GM23338 (cell line): ENCODE measurements at regions not wholly inside any gene's neighbourhood (a gene's known extent, or its start where the extent isn't known, plus 50 kb on each side); places are given as distances from the start of the nearest gene placed in this dataset.

Source experiments
- ATAC-seq: fragments of 200-7000 bp; cut with Tn5 transposase; 3 replicates; pipeline ENCODE4 v1.9.1; 2020
- DNase-seq: peaks from one replicate; pipeline ENCODE4 v3.0.0-alpha.2; 2015; ENCODE audit warnings: low spot score
- H2AFZ ChIP-seq: fragments of 200-600 bp; sonication (generic); 2 replicates; pipeline ENCODE4 v1.8.0; 2016; ENCODE audit warnings: antibody characterized with exemption, mild to moderate bottlenecking, moderate library complexity
- H3F3A ChIP-seq: fragments of 200-600 bp; sonication (generic); replicated peaks from 2 replicates; pipeline ENCODE4 v1.8.0; 2017; ENCODE audit warnings: antibody characterized with exemption, mixed run types, low read depth
- H3K27ac ChIP-seq: fragments of 200-600 bp; sonication (generic); 2 replicates; pipeline ENCODE4 v1.6.1; 2016; ENCODE audit warnings: low read depth
- H3K27me3 ChIP-seq: fragments of 200-600 bp; sonication (generic); 2 replicates; pipeline ENCODE4 v1.8.0; 2016; ENCODE audit warnings: mild to moderate bottlenecking, mixed run types, moderate library complexity; ENCODE audit not compliant: insufficient read depth
- H3K36me3 ChIP-seq: fragments of 200-600 bp; sonication (generic); 2 replicates; pipeline ENCODE4 v1.8.0; 2016; ENCODE audit warnings: mild to moderate bottlenecking; ENCODE audit not compliant: insufficient read depth
- H3K4me1 ChIP-seq: fragments of 200-600 bp; sonication (generic); 2 replicates; pipeline ENCODE4 v1.8.0; 2016; ENCODE audit warnings: mild to moderate bottlenecking, moderate library complexity; ENCODE audit not compliant: insufficient read depth
- H3K4me2 ChIP-seq: fragments of 200-600 bp; sonication (generic); 2 replicates; pipeline ENCODE4 v1.7.1; 2017; ENCODE audit warnings: mixed run types
- H3K4me3 ChIP-seq: fragments of 200-600 bp; sonication (generic); 2 replicates; pipeline ENCODE4 v1.6.1; 2016; ENCODE audit warnings: mixed run types
- H3K79me2 ChIP-seq: fragments of 200-600 bp; sonication (generic); replicated peaks from 2 replicates; pipeline ENCODE4 v1.8.0; 2017; ENCODE audit warnings: mild to moderate bottlenecking; ENCODE audit not compliant: insufficient read depth
- H3K9me2 ChIP-seq: fragments of 200-600 bp; sonication (generic); 2 replicates; pipeline ENCODE4 v1.8.0; 2017; ENCODE audit not compliant: insufficient read depth
- H4K20me1 ChIP-seq: fragments of 200-600 bp; sonication (generic); replicated peaks from 2 replicates; pipeline ENCODE4 v1.8.0; 2017; ENCODE audit warnings: mild to moderate bottlenecking; ENCODE audit not compliant: insufficient read depth
- H3K27ac Mint-ChIP-seq: 2 replicates; pipeline ENCODE4 v1.8.0; 2020; ENCODE audit warnings: inconsistent platforms, mild to moderate bottlenecking, moderate library complexity, mixed read lengths
- H3K27me3 Mint-ChIP-seq: 3 replicates; pipeline ENCODE4 v1.8.0; 2022; ENCODE audit warnings: low read depth, mild to moderate bottlenecking, moderate library complexity, mixed read lengths, inconsistent platforms; ENCODE audit not compliant: insufficient read depth, poor library complexity
- H3K36me3 Mint-ChIP-seq: 3 replicates; pipeline ENCODE4 v1.8.0; 2021; ENCODE audit warnings: low read depth, mild to moderate bottlenecking, inconsistent platforms, moderate library complexity, mixed read lengths
- H3K4me1 Mint-ChIP-seq: 3 replicates; pipeline ENCODE4 v1.8.0; 2020; ENCODE audit warnings: mild to moderate bottlenecking, inconsistent platforms, mixed read lengths
- H3K4me3 Mint-ChIP-seq: 3 replicates; pipeline ENCODE4 v1.8.0; 2021; ENCODE audit warnings: moderate library complexity, mild to moderate bottlenecking, inconsistent platforms, mixed read lengths
- H3K9me3 Mint-ChIP-seq: 3 replicates; pipeline ENCODE4 v1.8.0; 2020; ENCODE audit warnings: moderate library complexity, mild to moderate bottlenecking, inconsistent platforms, mixed read lengths
- CREB1 ChIP-seq: fragments of 250-450 bp; sonication (Bioruptor Pico); IDR thresholded peaks from 2 replicates; pipeline ENCODE4 v1.5.0; 2020; ENCODE audit warnings: low read depth, mild to moderate bottlenecking, moderate library complexity
- CTCF ChIP-seq, 2 experiments: fragments of 200-600 bp in 1 of 2; sonication (generic) in 1 of 2; conservative IDR thresholded peaks; 2 replicates each; pipeline versions ENCODE4 v1.5.1 to v1.6.1; 2016 to 2017; ENCODE audit warnings: antibody characterized with exemption in 2 of 2, low read depth in 2 of 2, mild to moderate bottlenecking in 2 of 2, moderate library complexity in 1 of 2
- ETS1 ChIP-seq: IDR thresholded peaks from 2 replicates; pipeline ENCODE4 v1.6.1; 2016; ENCODE audit warnings: antibody characterized with exemption
- EZH2 ChIP-seq: fragments of 200-600 bp; sonication (generic); IDR thresholded peaks from one replicate; pipeline ENCODE4 v1.8.0; 2017; ENCODE audit warnings: antibody characterized with exemption, mild to moderate bottlenecking, low read depth; ENCODE audit not compliant: unreplicated experiment
- EZH2phosphoT487 ChIP-seq: fragments of 200-600 bp; sonication (generic); IDR thresholded peaks from one replicate; pipeline ENCODE4 v1.8.1; 2018; ENCODE audit warnings: antibody characterized with exemption; ENCODE audit not compliant: unreplicated experiment
- JUNB ChIP-seq: IDR thresholded peaks from one replicate; pipeline ENCODE4 v1.6.1; 2016; ENCODE audit warnings: antibody characterized with exemption; ENCODE audit not compliant: unreplicated experiment
- NANOG ChIP-seq: IDR thresholded peaks from 2 replicates; pipeline ENCODE4 v1.6.1; 2016; ENCODE audit warnings: antibody characterized with exemption, borderline replicate concordance
- POLR2AphosphoS5 ChIP-seq: IDR thresholded peaks from 2 replicates; pipeline ENCODE4 v1.6.1; 2016; ENCODE audit warnings: antibody characterized with exemption, low read depth
- STAT1 ChIP-seq: IDR thresholded peaks from one replicate; pipeline ENCODE4 v1.6.1; 2016; ENCODE audit warnings: antibody characterized with exemption; ENCODE audit not compliant: unreplicated experiment
- ZNF114 ChIP-seq: fragments of 250-450 bp; sonication (Bioruptor Pico); IDR thresholded peaks from 2 replicates; pipeline ENCODE4 v1.5.0; 2020; ENCODE audit warnings: mild to moderate bottlenecking, moderate library complexity
- ZNF331 ChIP-seq: fragments of 250-450 bp; sonication (Bioruptor Pico); IDR thresholded peaks from 2 replicates; pipeline ENCODE4 v1.5.0; 2020; ENCODE audit warnings: low read depth, mild to moderate bottlenecking, moderate library complexity
- TF ChIP-seq, protein P1 (sequence below): IDR thresholded peaks from one replicate; pipeline ENCODE4 v1.6.1; 2018; ENCODE audit warnings: antibody characterized with exemption; ENCODE audit not compliant: unreplicated experiment
- TF ChIP-seq, protein P2 (sequence below): fragments of 250-450 bp; sonication (Bioruptor Pico); IDR thresholded peaks from 2 replicates; pipeline ENCODE4 v1.5.0; 2020; ENCODE audit warnings: mild to moderate bottlenecking, moderate library complexity

DNA sequence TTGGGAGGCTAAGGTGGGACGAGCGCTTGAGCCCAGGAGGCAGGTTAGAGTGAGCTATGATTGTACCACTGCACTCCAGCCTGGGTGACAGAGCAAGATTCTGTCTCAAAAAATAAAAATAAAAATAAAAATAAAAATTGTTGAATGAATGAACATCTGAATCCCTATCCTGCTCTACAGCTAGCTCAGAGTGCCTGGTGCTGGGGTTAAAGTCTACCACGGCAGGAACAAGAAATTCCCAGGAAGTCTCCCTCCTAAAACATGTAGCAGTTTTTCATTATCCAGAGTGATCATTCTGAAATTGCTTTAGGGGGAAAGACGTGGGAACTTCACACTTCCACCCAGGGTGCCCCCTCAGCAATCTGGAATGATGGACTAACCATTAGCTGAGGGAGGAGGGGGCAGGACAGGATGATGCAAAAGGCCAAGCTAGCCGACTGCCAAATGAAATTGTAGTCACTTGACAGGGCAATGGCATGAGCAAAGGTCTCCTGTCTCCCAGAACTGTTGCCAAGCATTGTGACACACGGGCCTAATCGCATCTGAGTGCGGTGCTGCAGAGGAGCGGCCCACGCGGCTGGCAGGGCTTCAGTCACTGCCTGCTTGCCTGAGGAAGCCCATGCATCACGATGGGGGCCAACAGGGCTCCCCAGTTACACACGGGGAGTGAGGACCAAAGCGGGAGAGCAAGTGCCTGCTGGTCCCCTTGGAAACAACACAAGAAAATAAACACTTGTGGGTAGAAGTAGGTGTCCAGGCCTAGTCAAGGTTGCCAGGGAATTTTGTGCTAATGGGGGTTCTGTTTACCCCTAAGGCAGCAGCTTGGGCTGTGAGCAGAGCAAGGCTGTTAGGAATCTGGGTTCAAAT, 85.7 kb downstream of the NENF start:
- Histone ChIP-seq H3K27ac (no peak overlapping the region), H4K20me1 (no peaks in the 10 kb centered on the region), H3K36me3 (no peaks in the 10 kb centered on the region), H3F3A (0 out of 2 replicates have a peak, but pooled peaks cover 3% of the 10 kb centered on the region), H3K4me1 (peaks cover 4% of the 10 kb centered on the region; the same call in 1 of the 2 replicates), H3K9me2 (no peaks in the 10 kb centered on the region), H3K4me3 (no peak overlapping the region), H3K27me3 (peaks cover 37% of the 10 kb centered on the region), H3K4me2 (no peak overlapping the region), H2AFZ (peak overlapping the region; percentile 63), H3K79me2 (no peaks in the 10 kb centered on the region)
- no peak for ATAC-seq
- peaks cover 27% of the 10 kb centered on the region for H3K27me3 Mint-ChIP-seq
- H3K36me3 Mint-ChIP-seq: no peaks in the 10 kb centered on the region
- DNase-seq: no peak
- no peaks in the 10 kb centered on the region for H3K9me3 Mint-ChIP-seq
- no peak overlapping the region for H3K4me3 Mint-ChIP-seq
- H3K27ac Mint-ChIP-seq: no peak overlapping the region
- TF ChIP-seq ETS1 (no peak), STAT1 (no peak), EZH2phosphoT487 (no peak), ZNF331 (CRISPR knock-in tag) (no peak), POLR2AphosphoS5 (no peak), ZNF114 (CRISPR knock-in tag) (no peak), NANOG (no peak), EZH2 (no peak), CREB1 (CRISPR knock-in tag) (no peak), JUNB (no peak), CTCF (conservative IDR thresholded peaks at IDR 0.05; ENCODE audit: low read depth in 2 of 2) (no peak)
- TF ChIP-seq, protein P1, sequence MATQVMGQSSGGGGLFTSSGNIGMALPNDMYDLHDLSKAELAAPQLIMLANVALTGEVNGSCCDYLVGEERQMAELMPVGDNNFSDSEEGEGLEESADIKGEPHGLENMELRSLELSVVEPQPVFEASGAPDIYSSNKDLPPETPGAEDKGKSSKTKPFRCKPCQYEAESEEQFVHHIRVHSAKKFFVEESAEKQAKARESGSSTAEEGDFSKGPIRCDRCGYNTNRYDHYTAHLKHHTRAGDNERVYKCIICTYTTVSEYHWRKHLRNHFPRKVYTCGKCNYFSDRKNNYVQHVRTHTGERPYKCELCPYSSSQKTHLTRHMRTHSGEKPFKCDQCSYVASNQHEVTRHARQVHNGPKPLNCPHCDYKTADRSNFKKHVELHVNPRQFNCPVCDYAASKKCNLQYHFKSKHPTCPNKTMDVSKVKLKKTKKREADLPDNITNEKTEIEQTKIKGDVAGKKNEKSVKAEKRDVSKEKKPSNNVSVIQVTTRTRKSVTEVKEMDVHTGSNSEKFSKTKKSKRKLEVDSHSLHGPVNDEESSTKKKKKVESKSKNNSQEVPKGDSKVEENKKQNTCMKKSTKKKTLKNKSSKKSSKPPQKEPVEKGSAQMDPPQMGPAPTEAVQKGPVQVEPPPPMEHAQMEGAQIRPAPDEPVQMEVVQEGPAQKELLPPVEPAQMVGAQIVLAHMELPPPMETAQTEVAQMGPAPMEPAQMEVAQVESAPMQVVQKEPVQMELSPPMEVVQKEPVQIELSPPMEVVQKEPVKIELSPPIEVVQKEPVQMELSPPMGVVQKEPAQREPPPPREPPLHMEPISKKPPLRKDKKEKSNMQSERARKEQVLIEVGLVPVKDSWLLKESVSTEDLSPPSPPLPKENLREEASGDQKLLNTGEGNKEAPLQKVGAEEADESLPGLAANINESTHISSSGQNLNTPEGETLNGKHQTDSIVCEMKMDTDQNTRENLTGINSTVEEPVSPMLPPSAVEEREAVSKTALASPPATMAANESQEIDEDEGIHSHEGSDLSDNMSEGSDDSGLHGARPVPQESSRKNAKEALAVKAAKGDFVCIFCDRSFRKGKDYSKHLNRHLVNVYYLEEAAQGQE: no peak
- TF ChIP-seq, protein P2, sequence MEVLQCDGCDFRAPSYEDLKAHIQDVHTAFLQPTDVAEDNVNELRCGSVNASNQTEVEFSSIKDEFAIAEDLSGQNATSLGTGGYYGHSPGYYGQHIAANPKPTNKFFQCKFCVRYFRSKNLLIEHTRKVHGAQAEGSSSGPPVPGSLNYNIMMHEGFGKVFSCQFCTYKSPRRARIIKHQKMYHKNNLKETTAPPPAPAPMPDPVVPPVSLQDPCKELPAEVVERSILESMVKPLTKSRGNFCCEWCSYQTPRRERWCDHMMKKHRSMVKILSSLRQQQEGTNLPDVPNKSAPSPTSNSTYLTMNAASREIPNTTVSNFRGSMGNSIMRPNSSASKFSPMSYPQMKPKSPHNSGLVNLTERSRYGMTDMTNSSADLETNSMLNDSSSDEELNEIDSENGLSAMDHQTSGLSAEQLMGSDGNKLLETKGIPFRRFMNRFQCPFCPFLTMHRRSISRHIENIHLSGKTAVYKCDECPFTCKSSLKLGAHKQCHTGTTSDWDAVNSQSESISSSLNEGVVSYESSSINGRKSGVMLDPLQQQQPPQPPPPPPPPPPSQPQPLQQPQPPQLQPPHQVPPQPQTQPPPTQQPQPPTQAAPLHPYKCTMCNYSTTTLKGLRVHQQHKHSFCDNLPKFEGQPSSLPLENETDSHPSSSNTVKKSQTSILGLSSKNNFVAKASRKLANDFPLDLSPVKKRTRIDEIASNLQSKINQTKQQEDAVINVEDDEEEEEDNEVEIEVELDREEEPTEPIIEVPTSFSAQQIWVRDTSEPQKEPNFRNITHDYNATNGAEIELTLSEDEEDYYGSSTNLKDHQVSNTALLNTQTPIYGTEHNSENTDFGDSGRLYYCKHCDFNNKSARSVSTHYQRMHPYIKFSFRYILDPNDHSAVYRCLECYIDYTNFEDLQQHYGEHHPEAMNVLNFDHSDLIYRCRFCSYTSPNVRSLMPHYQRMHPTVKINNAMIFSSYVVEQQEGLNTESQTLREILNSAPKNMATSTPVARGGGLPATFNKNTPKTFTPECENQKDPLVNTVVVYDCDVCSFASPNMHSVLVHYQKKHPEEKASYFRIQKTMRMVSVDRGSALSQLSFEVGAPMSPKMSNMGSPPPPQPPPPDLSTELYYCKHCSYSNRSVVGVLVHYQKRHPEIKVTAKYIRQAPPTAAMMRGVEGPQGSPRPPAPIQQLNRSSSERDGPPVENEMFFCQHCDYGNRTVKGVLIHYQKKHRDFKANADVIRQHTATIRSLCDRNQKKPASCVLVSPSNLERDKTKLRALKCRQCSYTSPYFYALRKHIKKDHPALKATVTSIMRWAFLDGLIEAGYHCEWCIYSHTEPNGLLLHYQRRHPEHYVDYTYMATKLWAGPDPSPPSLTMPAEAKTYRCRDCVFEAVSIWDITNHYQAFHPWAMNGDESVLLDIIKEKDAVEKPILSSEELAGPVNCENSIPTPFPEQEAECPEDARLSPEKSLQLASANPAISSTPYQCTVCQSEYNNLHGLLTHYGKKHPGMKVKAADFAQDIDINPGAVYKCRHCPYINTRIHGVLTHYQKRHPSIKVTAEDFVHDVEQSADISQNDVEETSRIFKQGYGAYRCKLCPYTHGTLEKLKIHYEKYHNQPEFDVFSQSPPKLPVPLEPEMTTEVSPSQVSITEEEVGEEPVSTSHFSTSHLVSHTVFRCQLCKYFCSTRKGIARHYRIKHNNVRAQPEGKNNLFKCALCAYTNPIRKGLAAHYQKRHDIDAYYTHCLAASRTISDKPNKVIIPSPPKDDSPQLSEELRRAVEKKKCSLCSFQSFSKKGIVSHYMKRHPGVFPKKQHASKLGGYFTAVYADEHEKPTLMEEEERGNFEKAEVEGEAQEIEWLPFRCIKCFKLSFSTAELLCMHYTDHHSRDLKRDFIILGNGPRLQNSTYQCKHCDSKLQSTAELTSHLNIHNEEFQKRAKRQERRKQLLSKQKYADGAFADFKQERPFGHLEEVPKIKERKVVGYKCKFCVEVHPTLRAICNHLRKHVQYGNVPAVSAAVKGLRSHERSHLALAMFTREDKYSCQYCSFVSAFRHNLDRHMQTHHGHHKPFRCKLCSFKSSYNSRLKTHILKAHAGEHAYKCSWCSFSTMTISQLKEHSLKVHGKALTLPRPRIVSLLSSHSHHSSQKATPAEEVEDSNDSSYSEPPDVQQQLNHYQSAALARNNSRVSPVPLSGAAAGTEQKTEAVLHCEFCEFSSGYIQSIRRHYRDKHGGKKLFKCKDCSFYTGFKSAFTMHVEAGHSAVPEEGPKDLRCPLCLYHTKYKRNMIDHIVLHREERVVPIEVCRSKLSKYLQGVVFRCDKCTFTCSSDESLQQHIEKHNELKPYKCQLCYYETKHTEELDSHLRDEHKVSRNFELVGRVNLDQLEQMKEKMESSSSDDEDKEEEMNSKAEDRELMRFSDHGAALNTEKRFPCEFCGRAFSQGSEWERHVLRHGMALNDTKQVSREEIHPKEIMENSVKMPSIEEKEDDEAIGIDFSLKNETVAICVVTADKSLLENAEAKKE (CRISPR knock-in tag): no peak
- peaks cover 7% of the 10 kb centered on the region for H3K4me1 Mint-ChIP-seq
